HG02840 (cell line): ENCODE measurements at regions not wholly inside any gene's neighbourhood (a gene's known extent, or its start where the extent isn't known, plus 50 kb on each side); places are given as distances from the start of the nearest gene placed in this dataset.

Experiments
- ATAC-seq: cut with Tn5 transposase; IDR thresholded peaks from one replicate; pipeline ENCODE4 v1.9.1; 2021; ENCODE audit warnings: mild to moderate bottlenecking, moderate library complexity, moderate number of reproducible peaks; ENCODE audit not compliant: unreplicated experiment, low FRiP score

DNA sequence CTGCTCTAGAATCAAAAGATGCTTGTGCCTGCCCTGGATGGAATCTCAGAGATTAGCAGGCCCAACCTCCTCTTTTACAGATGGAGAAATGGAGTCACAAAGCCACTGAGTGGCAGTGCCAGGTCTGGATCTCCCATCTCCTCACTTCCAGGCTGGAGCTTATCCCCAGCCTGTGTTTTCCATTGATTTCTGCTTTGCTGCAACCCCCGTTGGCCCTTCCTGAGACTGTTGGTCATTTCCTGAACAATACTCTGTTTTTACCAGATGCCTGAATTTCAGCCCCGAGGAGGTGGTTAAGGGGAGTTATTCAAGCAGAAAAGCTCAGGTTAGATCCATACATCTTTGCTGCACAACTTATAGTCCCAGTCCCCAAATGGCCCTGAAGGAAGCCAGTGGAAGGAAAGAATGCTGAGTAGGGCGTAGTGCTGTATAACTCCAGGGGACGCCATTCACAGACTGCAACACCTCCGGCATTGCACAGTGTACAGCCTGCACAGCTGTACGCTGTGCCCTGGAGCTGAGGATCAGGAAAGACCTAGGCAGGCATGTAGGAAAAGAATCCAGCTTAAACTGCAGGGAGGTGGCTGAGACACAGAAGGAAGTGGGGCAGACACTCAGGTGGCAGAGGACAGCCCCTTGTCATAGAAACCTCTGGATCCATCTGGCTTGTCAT is 77.5 kb downstream of the RPLP1 start:
- no peak for ATAC-seq

DNA sequence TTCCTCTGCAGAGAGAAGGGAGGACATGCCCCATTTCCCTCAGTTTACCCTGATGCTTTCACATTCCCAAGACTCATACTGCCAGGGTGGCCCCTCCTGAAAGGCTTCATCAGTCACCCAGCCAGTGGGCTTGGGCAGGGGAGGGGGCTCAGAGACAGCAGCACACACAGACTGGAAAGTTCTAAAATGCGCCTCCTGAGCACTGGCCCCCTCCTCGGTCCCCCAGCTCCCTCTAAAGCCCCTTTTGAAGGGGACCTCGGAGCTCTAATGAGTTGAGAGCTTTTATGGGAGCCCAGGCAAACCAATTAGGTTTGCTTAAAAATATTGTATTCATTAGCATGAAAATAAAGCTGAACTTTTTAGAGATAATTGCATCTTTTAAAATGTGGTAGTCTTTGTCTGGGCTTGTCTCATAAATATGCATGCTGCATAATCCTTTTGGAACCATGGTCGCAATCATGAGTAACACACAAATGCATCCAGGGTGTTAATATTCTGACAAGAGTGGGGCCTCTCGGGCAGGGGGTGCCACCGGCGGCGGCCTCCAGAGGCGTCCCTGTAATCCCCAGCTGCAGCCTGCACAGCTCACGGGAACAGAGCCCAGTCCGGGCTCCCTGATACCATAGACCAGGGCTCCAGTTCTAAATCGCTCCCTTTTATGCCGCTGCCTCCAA is 78.5 kb downstream of the RPLP1 start:
- ATAC-seq, result no peak

DNA sequence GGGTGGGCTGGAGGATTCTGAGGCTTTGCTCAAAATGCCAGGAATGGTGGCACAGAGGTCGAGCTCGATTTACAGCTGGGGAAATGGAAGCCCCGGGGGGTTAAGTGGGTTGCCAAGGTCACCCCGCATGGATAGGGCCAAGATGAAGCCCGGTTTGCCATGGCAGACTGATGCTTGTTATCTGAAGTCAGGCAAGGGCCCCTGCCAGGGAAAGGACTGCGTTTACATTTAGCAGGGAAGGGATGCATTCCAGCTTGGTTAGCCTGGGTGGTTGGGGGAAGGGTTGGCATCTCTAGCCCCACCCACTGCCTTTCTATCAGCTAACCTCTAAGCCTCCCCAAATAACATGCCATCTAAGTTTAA is 79.0 kb downstream of the RPLP1 start:
- no peak for ATAC-seq

GRCh38 chr15:69532066-69532465 is 79.4 kb downstream of the RPLP1 start:
- no peak for ATAC-seq

DNA sequence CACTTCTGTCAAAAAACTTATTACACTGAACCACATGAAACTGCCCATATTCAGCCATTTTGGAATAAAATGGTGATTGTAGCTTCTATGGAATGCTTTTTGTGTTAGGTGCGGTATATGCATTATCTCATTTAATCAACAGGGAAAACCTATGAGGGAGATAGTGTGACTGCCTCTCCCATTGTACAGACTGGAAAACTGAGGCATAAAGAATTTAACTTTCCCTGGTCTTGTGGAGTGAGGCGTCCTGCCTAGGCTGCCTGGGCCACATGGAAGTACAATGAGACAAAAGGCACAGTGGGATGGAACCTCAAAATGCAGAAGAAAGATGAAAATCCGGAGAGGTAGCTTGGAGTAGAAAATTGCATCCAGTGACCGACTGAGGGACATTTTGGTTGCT is 80.2 kb downstream of the RPLP1 start:
- ATAC-seq, result no peak

DNA sequence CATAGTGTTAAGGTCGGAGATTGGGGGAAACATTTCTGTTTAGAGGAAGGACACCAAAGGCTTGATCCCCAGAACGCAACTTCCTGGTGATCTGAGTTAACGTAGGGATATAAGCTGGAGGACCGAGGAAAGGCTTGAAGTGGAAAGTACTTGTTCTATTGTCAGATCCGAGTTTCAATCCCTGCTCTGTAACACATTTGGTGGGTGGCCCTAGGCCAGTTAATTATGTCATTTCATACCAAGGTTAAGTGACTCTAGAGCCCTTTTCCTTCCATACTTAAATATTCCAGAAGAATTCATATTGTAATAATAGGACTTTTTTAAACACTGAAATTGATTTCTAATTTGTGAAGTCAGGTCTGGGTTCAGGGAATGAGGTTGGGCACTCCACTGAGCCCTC is 80.9 kb downstream of the RPLP1 start:
- no peak for ATAC-seq

DNA sequence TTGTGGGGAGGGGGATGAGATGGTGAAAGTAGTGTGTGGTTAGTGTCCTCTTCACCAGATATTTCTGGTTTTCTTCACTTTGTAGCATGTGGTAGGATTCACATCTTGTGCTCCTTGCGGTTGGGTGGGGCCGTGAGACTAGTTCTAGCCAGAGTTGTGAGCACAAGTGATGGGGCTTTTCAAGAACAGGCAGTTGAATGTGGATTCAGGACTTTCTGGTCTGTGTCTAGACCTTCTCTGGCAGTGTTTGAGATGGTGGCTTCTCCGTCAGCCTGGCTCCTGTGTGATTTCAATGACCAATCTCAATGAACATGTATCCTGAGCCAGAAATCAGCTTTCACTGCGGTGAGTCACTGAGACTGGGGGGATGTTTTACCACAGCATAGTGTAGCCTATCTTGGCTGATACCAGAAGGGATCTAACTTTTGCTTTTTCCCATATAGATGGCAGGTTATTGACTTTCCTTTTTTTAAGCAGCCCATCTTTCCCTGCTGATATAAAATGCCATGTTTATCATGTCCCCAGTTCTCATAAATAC is 82.6 kb downstream of the RPLP1 start:
- no peak for ATAC-seq

DNA sequence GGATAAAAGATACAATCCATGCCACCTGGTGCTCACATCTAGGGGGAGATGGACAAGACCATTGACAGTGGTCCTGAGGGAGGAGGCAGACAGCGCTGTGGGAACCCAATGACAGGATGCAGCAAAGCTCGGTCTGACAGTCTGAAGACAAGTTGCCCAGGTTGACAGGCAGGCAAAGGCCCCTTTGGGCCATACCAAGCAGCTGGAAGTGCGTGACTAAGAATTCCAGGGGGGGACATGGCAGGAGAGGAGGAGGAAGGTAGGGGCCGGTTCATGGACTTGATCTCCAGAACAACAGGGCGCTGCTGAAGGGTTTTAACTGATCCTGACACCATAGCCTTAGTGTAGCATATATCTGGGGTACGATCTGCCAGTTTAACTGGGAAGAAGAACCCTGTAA is 83.4 kb downstream of the RPLP1 start:
- no peak for ATAC-seq

DNA sequence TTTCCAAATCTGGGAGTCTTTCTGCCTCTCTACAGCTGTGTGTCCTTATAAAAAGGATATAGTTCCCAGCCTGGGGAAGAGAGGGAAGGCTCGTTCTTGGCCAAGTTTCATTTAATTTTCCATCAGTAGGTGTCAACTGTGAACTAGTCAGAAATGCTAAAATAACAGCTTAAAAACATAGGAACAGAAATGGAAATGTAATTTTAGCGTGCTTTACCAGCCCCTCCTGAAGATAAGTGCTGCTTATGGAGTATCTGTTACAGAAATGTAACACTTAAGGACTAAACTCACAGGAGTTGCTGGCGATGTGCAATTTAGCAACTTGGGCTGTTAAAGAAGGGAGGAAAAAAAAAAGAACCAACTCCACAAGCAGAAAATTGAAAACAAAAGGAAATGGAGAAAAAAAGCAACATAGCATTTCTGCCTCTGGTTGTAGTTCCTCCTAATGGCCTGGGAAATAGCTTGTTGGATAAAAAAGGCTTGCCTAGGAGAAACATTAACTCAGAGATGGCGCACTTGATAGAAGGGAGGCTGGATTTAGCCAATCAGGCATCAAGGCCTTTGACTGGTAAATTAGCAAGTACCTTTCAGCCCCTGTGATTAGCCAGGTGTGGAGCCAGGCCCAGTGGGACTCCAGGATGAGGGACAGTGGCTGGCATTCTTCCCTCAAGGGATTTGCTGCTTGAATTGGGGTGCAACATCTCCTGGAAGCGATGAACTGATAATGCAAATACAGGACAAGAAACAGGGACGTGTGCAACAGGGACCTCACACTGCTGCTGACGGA is 84.3 kb downstream of the RPLP1 start:
- ATAC-seq, result no peak

GRCh38 chr15:69537901-69538300 is 85.3 kb downstream of the RPLP1 start:
- ATAC-seq, result no peak

DNA sequence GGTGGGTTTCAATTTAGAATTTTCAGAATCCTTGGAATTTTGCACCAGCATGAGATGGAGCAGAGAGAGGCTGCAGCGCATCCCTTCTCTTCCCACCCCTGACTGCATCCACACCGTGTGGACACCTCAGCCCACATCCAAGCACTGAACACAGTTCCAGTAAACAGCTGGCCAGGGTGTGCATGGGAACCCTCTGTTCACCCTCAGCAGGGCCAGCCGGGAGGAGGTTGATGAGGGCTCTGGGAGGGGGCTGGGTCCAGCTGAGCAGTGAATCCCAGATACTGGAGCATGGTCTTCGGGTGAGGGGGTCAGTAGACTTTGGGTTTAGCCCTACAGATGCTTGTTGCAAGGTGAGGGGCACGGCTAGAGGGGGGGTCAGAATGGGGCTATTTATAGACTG is 85.8 kb downstream of the RPLP1 start:
- no peak for ATAC-seq

DNA sequence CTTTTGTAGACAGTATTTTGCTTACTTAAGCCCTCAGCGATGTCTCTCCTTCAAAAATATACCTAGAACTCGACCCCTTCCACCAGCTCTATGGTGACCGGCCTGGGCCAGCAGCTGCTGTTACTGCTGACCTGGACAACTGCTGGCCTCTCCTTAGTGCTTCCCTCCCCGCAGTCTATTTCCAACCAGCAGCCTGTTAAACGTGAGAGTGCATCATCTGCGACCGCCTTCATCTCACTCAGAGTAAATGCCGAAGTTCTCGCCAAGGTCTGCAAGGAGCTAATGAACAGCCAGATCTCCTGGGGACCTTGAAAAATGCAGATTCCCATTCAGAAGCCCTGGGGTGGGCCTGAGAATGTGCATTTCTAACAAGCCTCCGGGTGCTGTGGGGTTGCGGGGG is 86.7 kb downstream of the RPLP1 start:
- no peak for ATAC-seq

GRCh38 chr15:69540622-69541021 is 88.0 kb downstream of the RPLP1 start:
- no peak for ATAC-seq

GRCh38 chr15:69542028-69542427 is 89.4 kb downstream of the RPLP1 start:
- no peak for ATAC-seq

DNA sequence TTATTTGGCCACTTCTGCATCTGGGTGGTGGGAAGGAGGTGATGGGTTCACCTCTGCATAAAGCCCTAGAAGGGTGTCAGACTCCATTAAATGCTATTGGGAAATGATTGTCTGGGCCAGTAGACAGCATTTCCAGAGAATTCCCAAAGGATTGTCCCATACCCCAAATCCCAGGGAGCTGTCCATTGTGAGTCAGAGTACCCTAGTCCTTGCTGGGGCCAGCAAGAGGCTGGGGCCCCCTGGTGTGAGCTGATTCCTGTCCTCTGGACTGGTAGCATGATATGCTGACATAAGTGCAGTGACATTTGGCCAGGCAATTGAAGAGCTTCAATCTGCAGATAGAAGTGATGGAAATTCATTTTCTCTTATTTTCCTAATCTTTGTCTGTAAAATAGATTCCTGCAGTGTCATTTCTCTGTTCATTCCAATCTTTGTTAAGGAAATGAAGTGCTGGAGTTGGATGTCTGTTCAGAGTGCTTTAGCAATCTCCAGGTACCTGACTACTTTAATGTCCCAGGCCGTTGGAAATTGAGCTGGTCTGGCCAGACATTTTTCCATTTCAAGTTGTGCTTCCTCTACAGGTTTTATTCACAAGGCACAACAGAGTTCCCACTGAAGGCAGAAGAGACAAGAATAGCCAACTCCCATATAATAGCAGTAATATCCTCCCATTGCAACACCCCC is 91.2 kb downstream of the RPLP1 start:
- no peak for ATAC-seq

DNA sequence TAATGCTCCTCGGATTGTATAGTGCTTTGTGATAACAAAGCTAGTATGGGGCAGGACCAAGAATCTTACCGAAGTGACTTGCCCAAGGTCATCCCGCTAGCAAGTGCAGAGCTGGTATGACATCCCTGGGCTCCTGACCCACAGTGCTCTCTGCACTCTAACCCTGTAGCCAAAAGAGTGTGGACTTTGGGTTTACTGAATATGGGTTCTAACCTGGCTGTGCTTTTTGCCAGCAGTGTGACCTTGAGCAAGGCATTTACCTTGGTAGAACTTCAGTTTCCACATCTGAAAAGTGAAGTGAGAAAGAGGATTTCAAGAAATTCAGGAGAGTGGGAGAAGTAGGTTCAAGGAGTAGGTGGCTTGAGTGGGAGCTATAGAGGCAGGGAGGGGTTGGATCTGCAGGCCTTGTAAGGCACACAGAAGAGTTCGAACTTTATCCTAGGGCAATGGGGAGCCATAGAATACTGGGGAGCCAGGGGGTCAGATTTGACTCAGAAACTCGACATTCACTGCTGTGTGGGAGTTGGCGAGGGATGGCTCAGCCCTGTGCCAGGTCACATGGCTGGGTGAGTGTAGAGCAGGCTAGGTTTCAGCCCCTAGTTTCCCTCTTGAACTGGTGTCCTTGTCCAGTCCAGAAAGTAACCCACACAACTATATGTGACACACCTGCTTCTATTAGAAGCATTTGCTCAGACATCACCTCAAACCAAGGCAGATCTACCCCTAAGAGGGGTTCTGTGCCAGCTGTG is 91.9 kb downstream of the RPLP1 start:
- no peak for ATAC-seq

GRCh38 chr15:69546182-69546581 is 93.6 kb downstream of the RPLP1 start:
- no peak for ATAC-seq

- ATAC-seq, result no peak
These were observed 96.0 kb downstream of the RPLP1 start for GRCh38 chr15:69548395-69549180.

DNA sequence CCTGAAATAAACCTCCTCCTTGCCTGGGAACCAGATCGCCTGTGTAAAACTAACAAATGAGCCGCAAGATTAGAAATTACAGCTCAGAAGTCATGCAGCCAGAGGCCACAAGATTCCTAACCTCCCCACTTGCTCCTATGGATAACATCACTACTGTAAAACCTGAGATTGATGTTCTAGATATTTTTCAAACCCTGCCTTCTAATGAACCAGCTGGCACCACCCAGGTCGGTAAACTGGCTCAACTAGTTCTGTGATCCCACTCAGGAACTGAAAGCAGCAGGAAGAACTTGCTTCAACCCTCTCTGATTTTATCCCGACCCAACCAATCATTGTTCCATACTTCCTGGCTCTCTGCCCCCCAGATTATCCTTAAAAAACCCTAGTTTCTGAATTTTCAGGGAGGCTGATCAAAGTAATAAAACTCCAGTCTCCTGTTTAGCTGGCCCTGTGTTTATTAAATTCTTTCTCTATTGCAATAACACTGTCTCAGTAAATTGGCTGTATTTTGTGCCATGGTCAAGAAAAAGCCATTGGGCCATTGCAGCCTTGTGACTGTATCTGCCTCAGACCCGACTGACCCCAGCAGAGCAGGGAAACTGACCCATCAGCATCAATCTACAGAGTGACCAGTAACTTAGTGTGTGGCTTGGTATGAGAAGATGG is 98.9 kb downstream of the RPLP1 start:
- ATAC-seq, result no peak
